ENCODE measurements at regions not wholly inside any gene's neighbourhood (a gene's known extent, or its start where the extent isn't known, plus 50 kb on each side); places are given as distances from the start of the nearest gene placed in this dataset.
"Not testable (repeated sequence)": the region's sequence is repeated elsewhere in the genome, so short reads cannot be mapped to it uniquely, and the experiment has no call there.

GRCh38 chr2:167355821-167356220 is 467.5 kb downstream of the XIRP2 start:
- no peak for DNase-seq (ENCODE audit: extremely low read depth in 1 of 11, low read depth in 9 of 11, low spot score in 4 of 11)

- no peak for DNase-seq (ENCODE audit: extremely low read depth in 1 of 11, low read depth in 9 of 11, low spot score in 4 of 11)
Observed at GRCh38 chr2:167353605-167354280, 465.5 kb downstream of the XIRP2 start.

- DNase-seq (ENCODE audit: extremely low read depth in 1 of 11, low read depth in 9 of 11, low spot score in 4 of 11) = peak in 1 of 11 donors; percentile 9
Observed at GRCh38 chr2:167345559-167345958, 457.3 kb downstream of the XIRP2 start.

- no peak for DNase-seq (ENCODE audit: extremely low read depth in 1 of 11, low read depth in 9 of 11, low spot score in 4 of 11)
Observed at GRCh38 chr2:167342769-167343168, 454.5 kb downstream of the XIRP2 start.

GRCh38 chr2:167340322-167340721 is 452.0 kb downstream of the XIRP2 start:
- DNase-seq (ENCODE audit: extremely low read depth in 1 of 11, low read depth in 9 of 11, low spot score in 4 of 11) = no peak

GRCh38 chr2:167336213-167336612 is 447.9 kb downstream of the XIRP2 start:
- DNase-seq (ENCODE audit: extremely low read depth in 1 of 11, low read depth in 9 of 11, low spot score in 4 of 11) = no peak

GRCh38 chr2:167335541-167335992 is 447.3 kb downstream of the XIRP2 start:
- DNase-seq (ENCODE audit: extremely low read depth in 1 of 11, low read depth in 9 of 11, low spot score in 4 of 11) = no peak

- no peak for DNase-seq (ENCODE audit: extremely low read depth in 1 of 11, low read depth in 9 of 11, low spot score in 4 of 11)
Observed at GRCh38 chr2:167334146-167334742, 446.0 kb downstream of the XIRP2 start.

- DNase-seq (ENCODE audit: extremely low read depth in 1 of 11, low read depth in 9 of 11, low spot score in 4 of 11) = no peak
Observed at GRCh38 chr2:167333245-167333644, 445.0 kb downstream of the XIRP2 start.

GRCh38 chr2:167332358-167332757 is 444.1 kb downstream of the XIRP2 start:
- no peak for DNase-seq (ENCODE audit: extremely low read depth in 1 of 11, low read depth in 9 of 11, low spot score in 4 of 11)

- DNase-seq (ENCODE audit: extremely low read depth in 1 of 11, low read depth in 9 of 11, low spot score in 4 of 11) = no peak
Observed at GRCh38 chr2:167331636-167332232, 443.5 kb downstream of the XIRP2 start.

- DNase-seq (ENCODE audit: extremely low read depth in 1 of 11, low read depth in 9 of 11, low spot score in 4 of 11) = not testable (repeated sequence)
Observed at GRCh38 chr2:167328808-167329207, 440.5 kb downstream of the XIRP2 start.

GRCh38 chr2:167322795-167323194 is 434.5 kb downstream of the XIRP2 start:
- DNase-seq (ENCODE audit: extremely low read depth in 1 of 11, low read depth in 9 of 11, low spot score in 4 of 11) = no peak

- DNase-seq (ENCODE audit: extremely low read depth in 1 of 11, low read depth in 9 of 11, low spot score in 4 of 11) = no peak
Observed at GRCh38 chr2:167318581-167318980, 430.3 kb downstream of the XIRP2 start.

- no peak for DNase-seq (ENCODE audit: extremely low read depth in 1 of 11, low read depth in 9 of 11, low spot score in 4 of 11)
Observed at GRCh38 chr2:167310442-167310841, 422.2 kb downstream of the XIRP2 start.
